HCT116 (cell line): ENCODE measurements at regions not wholly inside any gene's neighbourhood (a gene's known extent, or its start where the extent isn't known, plus 50 kb on each side); places are given as distances from the start of the nearest gene placed in this dataset.

Experiments used
- ATAC-seq: fragments of 200-7000 bp; cut with Tn5 transposase; 2 replicates; pipeline ENCODE4 v1.9.1; 2020; ENCODE audit warnings: mild to moderate bottlenecking, moderate library complexity
- BruUV-seq: library from RNA; stranded (reverse); fragments of 400-500 nt; replicated peaks from 2 replicates; lab custom pipeline; 2021; lab: Mats Ljungman, UMichigan
- CTCF ChIA-PET: fragments of 300-600 bp; sonication (Branson Sonifier 250); formaldehyde crosslinking; loops from one replicate; lab custom pipeline; 2021; ENCODE audit warnings: antibody characterized with exemption; lab: Charles Lee
- POLR2A ChIA-PET: fragments of 300-600, 350-600 bp; sonication (Branson Sonifier 250); formaldehyde crosslinking; loops from one replicate; lab custom pipeline; 2021; ENCODE audit warnings: antibody characterized with exemption; lab: Charles Lee
- RAD21 ChIA-PET, 2 experiments: fragments of 300-600 bp; sonication (Branson Sonifier 250); formaldehyde crosslinking; loops; one replicate each; lab custom pipeline; 2023; ENCODE audit warnings: low total read pairs in 2 of 2; ENCODE audit not compliant: uncharacterized antibody in 2 of 2, unreplicated experiment in 2 of 2, low non-redundant PET in 1 of 2; lab: Charles Lee
- DNase-seq: peaks from one replicate; pipeline ENCODE4 v3.0.0-alpha.2; 2010; ENCODE audit warnings: low read depth, low spot score
- H2AFZ ChIP-seq: fragments of 200-600 bp; shearing (Covaris generic), sonication (generic); 2 replicates; pipeline ENCODE4 v1.6.1; 2017; ENCODE audit warnings: low read depth, mixed run types, mixed read lengths, antibody characterized with exemption, low read length; ENCODE audit not compliant: poor library complexity, severe bottlenecking
- H3K27ac ChIP-seq: 2 replicates; pipeline ENCODE4 v1.5.1; 2012; ENCODE audit warnings: low read depth, low read length
- H3K27me3 ChIP-seq: fragments of 200-600 bp; sonication (generic); 2 replicates; pipeline ENCODE4 v1.6.1; 2016; ENCODE audit warnings: mixed run types, low read length, mixed read lengths; ENCODE audit not compliant: insufficient read depth
- H3K36me3 ChIP-seq, 2 experiments: fragments of 200-500 bp in 1 of 2; fragments of 200-600 bp in 1 of 2; sonication (Bioruptor generic) in 1 of 2; sonication (generic) in 1 of 2; 2 replicates each; pipeline versions ENCODE4 v1.5.1 to v1.6.1; 2014 to 2016; ENCODE audit warnings: low read length in 2 of 2, inconsistent platforms in 1 of 2, mixed read lengths in 1 of 2, mixed run types in 1 of 2; ENCODE audit not compliant: insufficient read depth in 2 of 2, control insufficient read depth in 1 of 2
- H3K4me1 ChIP-seq, 2 experiments: fragments of 200-600 bp in 1 of 2; sonication (generic) in 1 of 2; 2 replicates each; pipeline versions ENCODE4 v1.5.1 to v1.6.1; 2012 to 2017; ENCODE audit warnings: low read length in 2 of 2, inconsistent platforms in 1 of 2, mild to moderate bottlenecking in 1 of 2, mixed read lengths in 1 of 2, mixed run types in 1 of 2, moderate library complexity in 1 of 2; ENCODE audit not compliant: insufficient read depth in 2 of 2, control insufficient read depth in 1 of 2
- H3K4me2 ChIP-seq: fragments of 200-600 bp; sonication (generic); 2 replicates; pipeline ENCODE4 v1.6.1; 2017; ENCODE audit warnings: mixed run types, low read length, mixed read lengths
- H3K4me3 ChIP-seq, 2 experiments: fragments of 200-600 bp in 1 of 2; sonication (generic) in 1 of 2; replicated peaks in 1 of 2; 2 replicates each; pipeline ENCODE4 v1.5.1; 2011 to 2016; ENCODE audit warnings: low read length in 2 of 2, control low read depth in 1 of 2, low read depth in 1 of 2, mild to moderate bottlenecking in 1 of 2, mixed read lengths in 1 of 2, mixed run types in 1 of 2
- H3K79me2 ChIP-seq: fragments of 200-600 bp; sonication (generic); 2 replicates; pipeline ENCODE4 v1.6.1; 2017; ENCODE audit warnings: mild to moderate bottlenecking, mixed run types, low read length, moderate library complexity, mixed read lengths; ENCODE audit not compliant: insufficient read depth
- H3K9ac ChIP-seq: fragments of 200-600 bp; sonication (generic); 2 replicates; pipeline ENCODE4 v1.6.1; 2016; ENCODE audit warnings: low read length, mixed read lengths
- H3K9me2 ChIP-seq: fragments of 200-600 bp; sonication (generic), shearing (Covaris generic); 2 replicates; pipeline ENCODE4 v1.6.1; 2017; ENCODE audit warnings: mixed run types, mild to moderate bottlenecking, moderate library complexity; ENCODE audit not compliant: insufficient read depth
- H3K9me3 ChIP-seq, 2 experiments: fragments of 200-500 bp in 1 of 2; fragments of 200-600 bp in 1 of 2; sonication (Bioruptor generic) in 1 of 2; sonication (generic) in 1 of 2; 2 replicates each; pipeline ENCODE4 v1.6.1; 2014 to 2017; ENCODE audit warnings: low read length in 2 of 2, mixed read lengths in 2 of 2, inconsistent platforms in 1 of 2, low read depth in 1 of 2, mild to moderate bottlenecking in 1 of 2, mixed run types in 1 of 2, moderate library complexity in 1 of 2; ENCODE audit not compliant: control insufficient read depth in 1 of 2, insufficient read depth in 1 of 2
- H4K20me1 ChIP-seq: fragments of 200-600 bp; sonication (generic), shearing (Covaris generic); 2 replicates; pipeline ENCODE4 v1.6.1; 2017; ENCODE audit warnings: mixed run types, mild to moderate bottlenecking, moderate library complexity; ENCODE audit not compliant: insufficient read depth
- CEBPB ChIP-seq: IDR thresholded peaks from 2 replicates; pipeline ENCODE4 v1.6.1; 2012; ENCODE audit warnings: low read depth
- CTCF ChIP-seq, 3 experiments: fragments of 200-600 bp in 1 of 3; sonication (generic) in 1 of 3; IDR thresholded peaks in 2 of 3; conservative IDR thresholded peaks in 1 of 3; 2 replicates each; pipeline ENCODE4 v1.5.1; 2012 to 2017; ENCODE audit warnings: low read depth in 2 of 3, low read length in 2 of 3, antibody characterized with exemption in 1 of 3, borderline replicate concordance in 1 of 3, control low read depth in 1 of 3, mild to moderate bottlenecking in 1 of 3, mixed read lengths in 1 of 3, mixed run types in 1 of 3, moderate library complexity in 1 of 3; ENCODE audit not compliant: insufficient read depth in 1 of 3
- ELF1 ChIP-seq: IDR thresholded peaks from 2 replicates; pipeline ENCODE4 v1.6.1; 2012; ENCODE audit warnings: low read depth, borderline replicate concordance
- JUND ChIP-seq: IDR thresholded peaks from 2 replicates; pipeline ENCODE4 v1.6.1; 2012
- POLR2A ChIP-seq: IDR thresholded peaks from 2 replicates; pipeline ENCODE4 v1.7.0; 2011; ENCODE audit warnings: borderline replicate concordance; ENCODE audit not compliant: insufficient read depth, insufficient read length; ENCODE audit errors: extremely low read depth
- POLR2AphosphoS5 ChIP-seq: IDR thresholded peaks from 2 replicates; pipeline ENCODE4 v1.6.1; 2011; ENCODE audit warnings: mild to moderate bottlenecking, low read depth, low read length, moderate library complexity
- RAD21 ChIP-seq: IDR thresholded peaks from 2 replicates; pipeline ENCODE4 v1.6.1; 2012; ENCODE audit warnings: low read depth, mild to moderate bottlenecking
- SP1 ChIP-seq: IDR thresholded peaks from 2 replicates; pipeline ENCODE4 v1.6.1; 2012; ENCODE audit warnings: low read depth
- SRF ChIP-seq: IDR thresholded peaks from 2 replicates; pipeline ENCODE4 v1.6.1; 2012; ENCODE audit warnings: low read depth
- TCF7L2 ChIP-seq: IDR thresholded peaks from 2 replicates; pipeline ENCODE4 v1.7.0; 2011; ENCODE audit warnings: borderline replicate concordance, inconsistent platforms; ENCODE audit not compliant: insufficient read depth, insufficient read length; ENCODE audit errors: extremely low read depth
- ZFX ChIP-seq: fragments of 450-650 bp; IDR thresholded peaks from 2 replicates; pipeline ENCODE4 v1.6.1; 2017
- ZNF274 ChIP-seq: fragments of 200-500 bp; sonication (Bioruptor generic); IDR thresholded peaks from 2 replicates; pipeline ENCODE4 v1.6.1; 2014; ENCODE audit warnings: mild to moderate bottlenecking, low read depth, low read length, inconsistent platforms
- intact Hi-C: fragments of 100-400 bp; cut with micrococcal nuclease; formaldehyde crosslinking; loops from 2 replicates; pipeline ENCODE4 v1.10.0; 2022
- TF ChIP-seq, protein P1 (sequence below): IDR thresholded peaks from 2 replicates; pipeline ENCODE4 v1.6.1; 2012; ENCODE audit warnings: low read depth

DNA sequence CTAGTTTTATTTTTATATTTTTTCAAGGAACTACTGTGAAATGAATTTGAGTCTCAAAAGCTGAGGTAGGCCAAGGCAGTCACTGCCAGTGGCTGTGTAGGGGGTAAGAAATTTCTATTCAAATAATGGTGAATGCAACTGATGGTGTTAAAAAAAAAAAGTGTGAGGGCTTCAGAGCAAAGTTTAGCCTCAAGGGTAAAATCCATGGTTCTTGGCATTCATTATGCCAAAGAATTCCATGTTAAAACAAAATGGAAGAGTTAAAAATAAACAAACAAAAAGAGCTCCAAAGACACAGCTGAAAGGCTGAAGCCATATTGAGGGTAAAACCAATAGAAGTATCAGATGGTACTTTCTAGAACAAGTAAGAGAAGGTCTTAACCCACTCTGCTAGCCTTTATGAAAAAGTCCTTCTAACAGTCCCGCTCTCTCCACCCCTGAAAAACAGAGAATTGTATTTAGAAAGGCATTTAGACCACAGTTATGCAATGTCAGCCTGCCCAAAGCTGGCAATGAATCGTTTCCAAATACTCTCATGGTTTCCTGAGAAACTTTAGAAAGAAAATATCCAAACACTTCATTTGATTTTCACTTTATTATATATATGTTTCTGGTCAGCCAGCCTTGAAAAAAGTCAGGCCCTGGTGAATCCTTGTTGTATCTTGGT, 158.4 kb upstream of the GMNC start:
- CTCF ChIA-PET, result no interaction called here
- no peaks in the 10 kb centered on the region for H3K27me3 ChIP-seq
- no peaks in the 10 kb centered on the region for H3K79me2 ChIP-seq
- intact Hi-C loops, result no loop called here
- no peaks in the 10 kb centered on the region for H3K9me2 ChIP-seq
- no peak overlapping the region for H2AFZ ChIP-seq
- H3K4me1 ChIP-seq, result no peaks in the 10 kb centered on the region
- TF ChIP-seq SP1 (no peak), ZFX (no peak), SRF (no peak), CTCF (IDR thresholded peaks at IDR 0.05 in 2 of 3, conservative IDR thresholded peaks at IDR 0.05 in 1 of 3; ENCODE audit: borderline replicate concordance in 1 of 3, insufficient read depth in 1 of 3, low read depth in 2 of 3, low read length in 2 of 3) (no peak), TCF7L2 (no peak), JUND (no peak), CEBPB (no peak)
- TF ChIP-seq, all 23 proteins: peak for 0
- DNase-seq, result no peak
- RAD21 ChIA-PET, result interaction anchor here in 1 of 2 experiments (0.5 kb wide), 1 partner anchor 187 kb away, joined by 3 read pairs; no protein-coding TSS in a partner anchor
- Histone ChIP-seq H3K4me3 (no peak overlapping the region), H3K9me3 (no peaks in the 10 kb centered on the region), H3K27ac (no peak overlapping the region), H4K20me1 (no peaks in the 10 kb centered on the region), H3K36me3 (no peaks in the 10 kb centered on the region), H3K4me2 (no peak overlapping the region), H3K9ac (no peak overlapping the region)
- BruUV-seq, result no TSS peak
- POLR2A ChIA-PET, result no interaction called here
- no peak for ATAC-seq

GRCh38 chr3:191019855-191020254, 157.4 kb upstream of the GMNC start:
- no peak overlapping the region for H3K9ac ChIP-seq
- no peak overlapping the region for H3K27ac ChIP-seq
- no peaks in the 10 kb centered on the region for H3K9me3 ChIP-seq
- no peaks in the 10 kb centered on the region for H3K9me2 ChIP-seq
- H3K4me2 ChIP-seq, result no peak overlapping the region
- intact Hi-C loops, result no loop called here
- no peaks in the 10 kb centered on the region for H3K27me3 ChIP-seq
- no peak for DNase-seq
- no TSS peak for BruUV-seq
- POLR2A ChIA-PET, result no interaction called here
- no peak overlapping the region for H3K4me3 ChIP-seq
- RAD21 ChIA-PET, result no interaction called here
- H3K79me2 ChIP-seq, result no peaks in the 10 kb centered on the region
- no peaks in the 10 kb centered on the region for H4K20me1 ChIP-seq
- CTCF ChIA-PET, result no interaction called here
- H3K4me1 ChIP-seq, result no peaks in the 10 kb centered on the region
- H3K36me3 ChIP-seq, result no peaks in the 10 kb centered on the region
- no peak overlapping the region for H2AFZ ChIP-seq
- no peak for ATAC-seq
- TF ChIP-seq CEBPB (no peak), ZNF274 (no peak), ELF1 (no peak), POLR2A (no peak), POLR2AphosphoS5 (no peak), RAD21 (no peak)
- TF ChIP-seq, protein P1, sequence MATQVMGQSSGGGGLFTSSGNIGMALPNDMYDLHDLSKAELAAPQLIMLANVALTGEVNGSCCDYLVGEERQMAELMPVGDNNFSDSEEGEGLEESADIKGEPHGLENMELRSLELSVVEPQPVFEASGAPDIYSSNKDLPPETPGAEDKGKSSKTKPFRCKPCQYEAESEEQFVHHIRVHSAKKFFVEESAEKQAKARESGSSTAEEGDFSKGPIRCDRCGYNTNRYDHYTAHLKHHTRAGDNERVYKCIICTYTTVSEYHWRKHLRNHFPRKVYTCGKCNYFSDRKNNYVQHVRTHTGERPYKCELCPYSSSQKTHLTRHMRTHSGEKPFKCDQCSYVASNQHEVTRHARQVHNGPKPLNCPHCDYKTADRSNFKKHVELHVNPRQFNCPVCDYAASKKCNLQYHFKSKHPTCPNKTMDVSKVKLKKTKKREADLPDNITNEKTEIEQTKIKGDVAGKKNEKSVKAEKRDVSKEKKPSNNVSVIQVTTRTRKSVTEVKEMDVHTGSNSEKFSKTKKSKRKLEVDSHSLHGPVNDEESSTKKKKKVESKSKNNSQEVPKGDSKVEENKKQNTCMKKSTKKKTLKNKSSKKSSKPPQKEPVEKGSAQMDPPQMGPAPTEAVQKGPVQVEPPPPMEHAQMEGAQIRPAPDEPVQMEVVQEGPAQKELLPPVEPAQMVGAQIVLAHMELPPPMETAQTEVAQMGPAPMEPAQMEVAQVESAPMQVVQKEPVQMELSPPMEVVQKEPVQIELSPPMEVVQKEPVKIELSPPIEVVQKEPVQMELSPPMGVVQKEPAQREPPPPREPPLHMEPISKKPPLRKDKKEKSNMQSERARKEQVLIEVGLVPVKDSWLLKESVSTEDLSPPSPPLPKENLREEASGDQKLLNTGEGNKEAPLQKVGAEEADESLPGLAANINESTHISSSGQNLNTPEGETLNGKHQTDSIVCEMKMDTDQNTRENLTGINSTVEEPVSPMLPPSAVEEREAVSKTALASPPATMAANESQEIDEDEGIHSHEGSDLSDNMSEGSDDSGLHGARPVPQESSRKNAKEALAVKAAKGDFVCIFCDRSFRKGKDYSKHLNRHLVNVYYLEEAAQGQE, result no peak
